Naive thymus-derived CD4-positive, alpha-beta T cell (primary cell): ENCODE measurements at regions not wholly inside any gene's neighbourhood (a gene's known extent, or its start where the extent isn't known, plus 50 kb on each side); places are given as distances from the start of the nearest gene placed in this dataset.

Experiments
- ATAC-seq: fragments of 150-1000 bp; cut with Tn5 transposase; 2 replicates; pipeline ENCODE4 v1.10.0; 2021; ENCODE audit warnings: mild to moderate bottlenecking, moderate library complexity
- CTCF ChIA-PET: fragments of 350-600 bp; sonication (Branson Sonifier 250); formaldehyde crosslinking; loops from one replicate; lab custom pipeline; 2021; ENCODE audit warnings: antibody characterized with exemption; lab: Charles Lee
- POLR2A ChIA-PET: fragments of 350-600 bp; sonication (Branson Sonifier 250); formaldehyde crosslinking; loops from one replicate; lab custom pipeline; 2021; ENCODE audit warnings: antibody characterized with exemption, inconsistent platforms; lab: Charles Lee
- DNase-seq, 9 donors: peaks; one replicate each; pipeline versions ENCODE4 v3.0.0 to v3.0.0-alpha.2; 2020 to 2022; ENCODE audit warnings: mixed read lengths in 1 of 9
- H3K27ac ChIP-seq: one replicate; pipeline ENCODE4 v1.7.0; 2013; ENCODE audit warnings: mild to moderate bottlenecking, low read depth, low read length, moderate library complexity
- H3K27me3 ChIP-seq, 2 donors: one replicate each; pipeline ENCODE4 v1.7.0; 2013; ENCODE audit warnings: low read length in 2 of 2, mild to moderate bottlenecking in 2 of 2, moderate library complexity in 2 of 2; ENCODE audit not compliant: control insufficient read depth in 2 of 2, insufficient read depth in 2 of 2
- H3K36me3 ChIP-seq, 3 experiments: 1 replicate in 2 of 3; 2 replicates in 1 of 3; pipeline ENCODE4 v1.7.0; 2013; ENCODE audit warnings: low read length in 3 of 3, mild to moderate bottlenecking in 3 of 3, moderate library complexity in 1 of 3; ENCODE audit not compliant: insufficient read depth in 3 of 3, control insufficient read depth in 2 of 3
- H3K4me1 ChIP-seq, 2 donors: one replicate each; pipeline ENCODE4 v1.7.0; 2013; ENCODE audit warnings: low read length in 2 of 2, mild to moderate bottlenecking in 2 of 2, moderate library complexity in 1 of 2; ENCODE audit not compliant: control insufficient read depth in 2 of 2, insufficient read depth in 2 of 2
- H3K4me3 ChIP-seq: 2 replicates; pipeline ENCODE4 v1.7.0; 2013; ENCODE audit warnings: mild to moderate bottlenecking, low read length
- H3K9me3 ChIP-seq, 3 experiments: 1 replicate in 2 of 3; 2 replicates in 1 of 3; pipeline ENCODE4 v1.7.0; 2013; ENCODE audit warnings: low read length in 3 of 3; ENCODE audit not compliant: control insufficient read depth in 2 of 3
- H3K27ac Mint-ChIP-seq, 9 donors: one replicate each; pipeline ENCODE4 v1.8.0; 2020 to 2022; ENCODE audit warnings: mixed read lengths in 9 of 9, mild to moderate bottlenecking in 8 of 9, moderate library complexity in 5 of 9, inconsistent platforms in 2 of 9
- H3K27me3 Mint-ChIP-seq, 5 donors: one replicate each; pipeline ENCODE4 v1.8.0; 2021 to 2022; ENCODE audit warnings: mixed read lengths in 5 of 5, mild to moderate bottlenecking in 1 of 5
- H3K36me3 Mint-ChIP-seq, 5 donors: one replicate each; pipeline ENCODE4 v1.8.0; 2020 to 2022; ENCODE audit warnings: mixed read lengths in 5 of 5, mild to moderate bottlenecking in 3 of 5, inconsistent platforms in 1 of 5
- H3K4me1 Mint-ChIP-seq, 7 donors: one replicate each; pipeline ENCODE4 v1.8.0; 2020 to 2022; ENCODE audit warnings: mixed read lengths in 7 of 7, mild to moderate bottlenecking in 3 of 7, inconsistent platforms in 1 of 7
- H3K4me3 Mint-ChIP-seq, 10 donors: one replicate each; pipeline ENCODE4 v1.8.0; 2020 to 2022; ENCODE audit warnings: mild to moderate bottlenecking in 10 of 10, mixed read lengths in 10 of 10, moderate library complexity in 6 of 10, inconsistent platforms in 2 of 10
- H3K9me3 Mint-ChIP-seq, 11 donors: one replicate each; pipeline ENCODE4 v1.8.0; 2020 to 2022; ENCODE audit warnings: mixed read lengths in 11 of 11, mild to moderate bottlenecking in 4 of 11, inconsistent platforms in 1 of 11, moderate library complexity in 1 of 11
- intact Hi-C, 2 donors: fragments of 100-400 bp; cut with micrococcal nuclease; formaldehyde crosslinking; loops; one replicate each; pipeline ENCODE4 v1.15.1; 2023

GRCh38 chr11:26127336-26127735 lies 204.6 kb upstream of the ANO3 start:
- H3K36me3 ChIP-seq, result no peaks in the 10 kb centered on the region
- CTCF ChIA-PET, result interaction anchor here (0.6 kb wide), 1 partner anchor 885 kb away, joined by 3 read pairs; no protein-coding TSS in a partner anchor
- H3K27ac ChIP-seq, result no peak overlapping the region
- no peaks in the 10 kb centered on the region for H3K4me1 ChIP-seq
- H3K4me1 Mint-ChIP-seq, result no peaks in the 10 kb centered on the region
- no peaks in the 10 kb centered on the region for H3K27me3 Mint-ChIP-seq
- intact Hi-C loops, result no loop called here
- ATAC-seq (no peak), DNase-seq (no peak)
- H3K9me3 Mint-ChIP-seq, result peaks cover 0 to 36% (median 5%) of the 10 kb centered on the region in 11 donors
- no peaks in the 10 kb centered on the region for H3K9me3 ChIP-seq
- no peaks in the 10 kb centered on the region for H3K36me3 Mint-ChIP-seq
- H3K27ac Mint-ChIP-seq, result no peak overlapping the region
- no peak overlapping the region for H3K4me3 Mint-ChIP-seq
- POLR2A ChIA-PET, result no interaction called here
- H3K27me3 ChIP-seq, result no peaks in the 10 kb centered on the region
- H3K4me3 ChIP-seq, result no peak overlapping the region

GRCh38 chr11:26131406-26131805 lies 200.5 kb upstream of the ANO3 start:
- H3K36me3 ChIP-seq, result no peaks in the 10 kb centered on the region
- Mint-ChIP-seq H3K36me3 (no peaks in the 10 kb centered on the region), H3K27me3 (no peaks in the 10 kb centered on the region), H3K4me1 (no peaks in the 10 kb centered on the region), H3K4me3 (no peak overlapping the region), H3K27ac (no peak overlapping the region), H3K9me3 (peaks cover 0 to 29% (median 5%) of the 10 kb centered on the region in 11 donors)
- POLR2A ChIA-PET, result no interaction called here
- no peaks in the 10 kb centered on the region for H3K4me1 ChIP-seq
- no peak overlapping the region for H3K27ac ChIP-seq
- CTCF ChIA-PET, result no interaction called here
- no peaks in the 10 kb centered on the region for H3K27me3 ChIP-seq
- intact Hi-C loops, result no loop called here
- DNase-seq (no peak), ATAC-seq (no peak)
- no peaks in the 10 kb centered on the region for H3K9me3 ChIP-seq
- H3K4me3 ChIP-seq, result no peak overlapping the region

DNA sequence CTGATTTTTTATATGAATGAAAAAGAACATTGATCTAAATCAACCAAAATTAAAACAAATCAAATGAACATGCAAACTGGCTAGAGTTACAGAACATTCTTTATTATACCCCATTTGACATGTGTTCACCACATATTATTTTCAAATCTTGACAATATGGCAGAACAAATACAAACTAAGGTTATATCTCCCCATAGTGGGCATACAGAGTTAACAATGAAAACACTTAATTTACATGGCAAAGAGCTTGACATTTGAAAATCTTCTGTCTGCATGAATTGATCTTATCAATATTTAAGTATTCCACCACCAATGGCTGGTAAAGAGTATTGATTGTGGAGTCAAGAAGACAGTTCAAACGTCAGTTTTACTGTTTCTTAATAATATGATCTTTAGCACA lies 197.9 kb upstream of the ANO3 start:
- Mint-ChIP-seq H3K4me3 (no peak overlapping the region), H3K9me3 (peaks cover 0 to 21% (median 2%) of the 10 kb centered on the region in 11 donors), H3K4me1 (no peaks in the 10 kb centered on the region), H3K27me3 (no peaks in the 10 kb centered on the region), H3K27ac (no peak overlapping the region), H3K36me3 (no peaks in the 10 kb centered on the region)
- Histone ChIP-seq H3K9me3 (no peaks in the 10 kb centered on the region), H3K36me3 (no peaks in the 10 kb centered on the region), H3K27me3 (no peaks in the 10 kb centered on the region), H3K27ac (no peak overlapping the region), H3K4me3 (no peak overlapping the region), H3K4me1 (no peaks in the 10 kb centered on the region)
- POLR2A ChIA-PET, result no interaction called here
- ATAC-seq, result no peak
- CTCF ChIA-PET, result no interaction called here
- intact Hi-C loops, result no loop called here
- no peak for DNase-seq

DNA sequence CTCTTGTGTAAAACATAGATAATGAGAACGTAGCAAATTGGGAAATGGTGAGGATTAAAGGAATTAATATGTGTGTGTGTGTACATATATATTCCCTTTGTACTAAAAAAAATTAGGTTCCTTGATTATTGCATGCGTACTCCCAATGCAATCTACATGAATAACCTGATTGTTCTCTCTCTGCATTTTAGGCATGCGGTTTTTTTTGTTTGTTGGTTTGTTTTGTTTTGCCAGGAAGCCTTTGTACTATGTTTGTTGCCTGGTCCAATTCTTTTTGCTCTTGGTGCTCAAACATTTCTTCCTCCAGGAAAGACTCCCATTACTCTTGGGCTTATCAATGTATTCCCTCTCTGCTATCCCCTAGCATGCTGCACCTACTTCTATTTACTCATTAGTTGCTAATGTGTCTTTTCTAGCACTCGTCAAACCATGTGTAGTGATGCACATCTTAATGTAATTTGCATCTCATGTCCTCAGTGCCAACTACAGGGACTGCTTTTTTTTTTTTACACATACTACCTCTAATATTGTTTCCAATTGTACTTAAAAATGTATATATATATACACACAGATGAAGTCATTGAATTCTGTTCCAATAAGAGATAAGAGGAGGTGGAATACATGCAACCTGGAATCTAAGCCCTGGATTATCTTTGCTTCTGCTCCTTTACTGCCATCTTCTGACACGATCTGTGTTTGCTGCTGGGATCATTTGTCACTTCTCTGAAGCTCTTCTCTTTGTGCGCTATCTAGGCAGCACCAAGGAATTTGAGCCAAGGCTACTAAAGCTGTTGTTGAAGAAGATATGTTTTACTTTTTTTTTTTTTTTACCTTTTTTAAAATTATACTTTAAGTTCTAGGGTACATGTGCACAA lies 197.2 kb upstream of the ANO3 start:
- no peaks in the 10 kb centered on the region for H3K27me3 ChIP-seq
- H3K9me3 ChIP-seq, result no peaks in the 10 kb centered on the region
- no peak for ATAC-seq
- Mint-ChIP-seq H3K27ac (no peak overlapping the region), H3K4me1 (no peaks in the 10 kb centered on the region), H3K4me3 (no peak overlapping the region), H3K36me3 (no peaks in the 10 kb centered on the region), H3K27me3 (no peaks in the 10 kb centered on the region), H3K9me3 (peaks cover 0 to 16% (median 2%) of the 10 kb centered on the region in 11 donors)
- H3K36me3 ChIP-seq, result no peaks in the 10 kb centered on the region
- intact Hi-C loops, result no loop called here
- POLR2A ChIA-PET, result no interaction called here
- CTCF ChIA-PET, result no interaction called here
- H3K4me1 ChIP-seq, result no peaks in the 10 kb centered on the region
- no peak overlapping the region for H3K27ac ChIP-seq
- H3K4me3 ChIP-seq, result no peak overlapping the region
- no peak for DNase-seq

GRCh38 chr11:26137651-26138050 lies 194.3 kb upstream of the ANO3 start:
- ChIA-PET POLR2A (no interaction called here), CTCF (no interaction called here)
- ATAC-seq, result no peak
- Histone ChIP-seq H3K4me1 (no peaks in the 10 kb centered on the region), H3K4me3 (no peak overlapping the region), H3K36me3 (no peaks in the 10 kb centered on the region), H3K27ac (no peak overlapping the region), H3K9me3 (no peaks in the 10 kb centered on the region), H3K27me3 (no peaks in the 10 kb centered on the region)
- H3K9me3 Mint-ChIP-seq, result peaks cover 0 to 12% (median 2%) of the 10 kb centered on the region in 11 donors
- H3K4me3 Mint-ChIP-seq, result no peak overlapping the region
- no peak for DNase-seq
- intact Hi-C loops, result no loop called here
- no peaks in the 10 kb centered on the region for H3K27me3 Mint-ChIP-seq
- H3K4me1 Mint-ChIP-seq, result no peaks in the 10 kb centered on the region
- no peaks in the 10 kb centered on the region for H3K36me3 Mint-ChIP-seq
- no peak overlapping the region for H3K27ac Mint-ChIP-seq

DNA sequence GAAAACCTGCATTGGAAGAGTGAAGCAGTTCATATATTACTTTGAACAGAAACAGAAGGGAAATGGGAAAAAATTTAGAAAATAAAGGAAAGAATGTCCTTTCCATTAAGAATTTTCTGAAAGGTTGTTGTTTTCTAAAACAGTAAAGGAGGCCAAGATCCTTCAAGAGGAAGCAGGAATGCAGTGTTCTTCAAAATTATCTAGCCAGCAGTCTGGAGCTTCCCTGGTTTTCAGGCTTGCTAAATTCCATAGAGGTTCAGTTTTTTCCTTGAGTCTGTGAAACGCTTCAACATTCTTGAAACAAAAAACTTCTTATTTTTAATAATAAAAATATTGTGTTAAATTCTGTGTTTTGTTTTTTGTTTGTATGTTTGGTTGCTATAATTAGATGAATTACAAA lies 189.0 kb upstream of the ANO3 start:
- no peak for DNase-seq
- peaks cover 0 to 12% (median 0%) of the 10 kb centered on the region in 11 donors for H3K9me3 Mint-ChIP-seq
- POLR2A ChIA-PET, result no interaction called here
- no peak overlapping the region for H3K27ac Mint-ChIP-seq
- Histone ChIP-seq H3K27me3 (no peaks in the 10 kb centered on the region), H3K36me3 (no peaks in the 10 kb centered on the region), H3K4me1 (no peaks in the 10 kb centered on the region), H3K27ac (no peak overlapping the region), H3K9me3 (no peaks in the 10 kb centered on the region), H3K4me3 (no peak overlapping the region)
- no peak overlapping the region for H3K4me3 Mint-ChIP-seq
- H3K36me3 Mint-ChIP-seq, result no peaks in the 10 kb centered on the region
- no peaks in the 10 kb centered on the region for H3K27me3 Mint-ChIP-seq
- H3K4me1 Mint-ChIP-seq, result no peaks in the 10 kb centered on the region
- CTCF ChIA-PET, result no interaction called here
- intact Hi-C loops, result no loop called here
- ATAC-seq, result no peak
